NB4 (cell line): ENCODE measurements at regions not wholly inside any gene's neighbourhood (a gene's known extent, or its start where the extent isn't known, plus 50 kb on each side); places are given as distances from the start of the nearest gene placed in this dataset.

Experiments
- POLR2A ChIP-seq: IDR thresholded peaks from 2 replicates; pipeline ENCODE4 v1.6.1; 2011; ENCODE audit warnings: mild to moderate bottlenecking; ENCODE audit not compliant: insufficient read length; ENCODE audit errors: extremely low read depth
- TF ChIP-seq, protein P1 (sequence below): IDR thresholded peaks from one replicate; pipeline ENCODE4 v1.5.1; 2012; ENCODE audit warnings: low read depth, low read length

DNA sequence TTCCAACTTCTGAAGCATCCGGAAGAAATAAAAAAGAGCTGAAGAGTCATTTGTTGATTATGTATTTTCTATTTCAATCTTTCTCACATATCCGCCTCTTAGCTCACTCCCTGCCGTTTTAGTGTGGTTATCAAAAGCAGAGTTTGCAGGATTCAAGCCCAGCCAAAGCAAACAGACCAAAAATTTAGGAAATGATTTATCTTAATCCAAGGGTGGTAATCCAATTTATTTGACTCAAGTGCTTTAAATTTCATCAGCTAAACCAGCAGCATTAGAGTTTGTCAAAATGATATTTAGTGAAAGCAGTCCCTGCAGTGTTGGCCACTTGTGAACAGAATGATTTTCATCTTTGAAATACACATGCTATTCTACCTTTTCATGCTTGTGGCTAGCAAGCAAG lies 129.3 kb upstream of the CCDC68 start:
- TF ChIP-seq, protein P1, sequence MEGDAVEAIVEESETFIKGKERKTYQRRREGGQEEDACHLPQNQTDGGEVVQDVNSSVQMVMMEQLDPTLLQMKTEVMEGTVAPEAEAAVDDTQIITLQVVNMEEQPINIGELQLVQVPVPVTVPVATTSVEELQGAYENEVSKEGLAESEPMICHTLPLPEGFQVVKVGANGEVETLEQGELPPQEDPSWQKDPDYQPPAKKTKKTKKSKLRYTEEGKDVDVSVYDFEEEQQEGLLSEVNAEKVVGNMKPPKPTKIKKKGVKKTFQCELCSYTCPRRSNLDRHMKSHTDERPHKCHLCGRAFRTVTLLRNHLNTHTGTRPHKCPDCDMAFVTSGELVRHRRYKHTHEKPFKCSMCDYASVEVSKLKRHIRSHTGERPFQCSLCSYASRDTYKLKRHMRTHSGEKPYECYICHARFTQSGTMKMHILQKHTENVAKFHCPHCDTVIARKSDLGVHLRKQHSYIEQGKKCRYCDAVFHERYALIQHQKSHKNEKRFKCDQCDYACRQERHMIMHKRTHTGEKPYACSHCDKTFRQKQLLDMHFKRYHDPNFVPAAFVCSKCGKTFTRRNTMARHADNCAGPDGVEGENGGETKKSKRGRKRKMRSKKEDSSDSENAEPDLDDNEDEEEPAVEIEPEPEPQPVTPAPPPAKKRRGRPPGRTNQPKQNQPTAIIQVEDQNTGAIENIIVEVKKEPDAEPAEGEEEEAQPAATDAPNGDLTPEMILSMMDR = no peak
- no peak for TF ChIP-seq POLR2A
